Smooth muscle cell (in vitro differentiated cells): ENCODE measurements at regions not wholly inside any gene's neighbourhood (a gene's known extent, or its start where the extent isn't known, plus 50 kb on each side); places are given as distances from the start of the nearest gene placed in this dataset.
A peak's percentile ranks its signal among the peaks of the same experiment; 100 is the strongest.

Experiments used
- DNase-seq: peaks from one replicate; lab custom pipeline; 2025; ENCODE audit not compliant: unreplicated experiment; lab: John Stamatoyannopoulos, UW
- H2AFZ ChIP-seq: fragments of 200-600 bp; sonication (generic); 2 replicates; pipeline ENCODE4 v1.6.0; 2016; ENCODE audit warnings: antibody characterized with exemption, low read depth, mild to moderate bottlenecking
- H3F3A ChIP-seq: fragments of 200-600 bp; sonication (generic); 2 replicates; pipeline ENCODE4 v1.6.0; 2017; ENCODE audit warnings: antibody characterized with exemption, low read depth
- H3K27ac ChIP-seq: fragments of 200-600 bp; sonication (generic); 2 replicates; pipeline ENCODE4 v1.5.1; 2016; ENCODE audit warnings: low read depth, mild to moderate bottlenecking
- H3K27me3 ChIP-seq: fragments of 200-600 bp; sonication (generic); 2 replicates; pipeline ENCODE4 v1.6.1; 2016; ENCODE audit warnings: low read depth, mild to moderate bottlenecking
- H3K36me3 ChIP-seq: fragments of 200-600 bp; sonication (generic); 2 replicates; pipeline ENCODE4 v1.5.1; 2016; ENCODE audit warnings: low read depth
- H3K4me1 ChIP-seq: fragments of 200-600 bp; sonication (generic); 2 replicates; pipeline ENCODE4 v1.5.1; 2016; ENCODE audit warnings: low read depth
- H3K4me2 ChIP-seq: fragments of 200-600 bp; sonication (generic); 2 replicates; pipeline ENCODE4 v1.6.0; 2016; ENCODE audit warnings: mild to moderate bottlenecking
- H3K4me3 ChIP-seq: fragments of 200-600 bp; sonication (generic); 2 replicates; pipeline ENCODE4 v1.5.1; 2016; ENCODE audit warnings: mild to moderate bottlenecking
- H3K79me2 ChIP-seq: fragments of 200-600 bp; sonication (generic); 2 replicates; pipeline ENCODE4 v1.6.0; 2016; ENCODE audit warnings: low read depth, mild to moderate bottlenecking
- H3K9ac ChIP-seq: fragments of 200-600 bp; sonication (generic); 2 replicates; pipeline ENCODE4 v1.6.0; 2016; ENCODE audit warnings: low read depth
- H3K9me3 ChIP-seq: fragments of 200-600 bp; sonication (generic); replicated peaks from 2 replicates; pipeline ENCODE4 v1.5.1; 2016; ENCODE audit warnings: low read depth
- H4K20me1 ChIP-seq: fragments of 200-600 bp; sonication (generic); 2 replicates; pipeline ENCODE4 v1.6.0; 2016; ENCODE audit warnings: low read depth
- WGBS: methylation state at CpG from one replicate; pipeline ENCODE4 v1.1.7; 2016; ENCODE audit warnings: low lambda C conversion rate; 5-methylcytosine and 5-hydroxymethylcytosine counted together
- TF ChIP-seq, protein P1 (sequence below): fragments of 200-600 bp; sonication (generic); IDR thresholded peaks from 2 replicates; pipeline ENCODE4 v1.5.1; 2017; ENCODE audit warnings: borderline replicate concordance, mild to moderate bottlenecking, antibody characterized with exemption; ENCODE audit not compliant: insufficient read depth, poor library complexity, severe bottlenecking

DNA sequence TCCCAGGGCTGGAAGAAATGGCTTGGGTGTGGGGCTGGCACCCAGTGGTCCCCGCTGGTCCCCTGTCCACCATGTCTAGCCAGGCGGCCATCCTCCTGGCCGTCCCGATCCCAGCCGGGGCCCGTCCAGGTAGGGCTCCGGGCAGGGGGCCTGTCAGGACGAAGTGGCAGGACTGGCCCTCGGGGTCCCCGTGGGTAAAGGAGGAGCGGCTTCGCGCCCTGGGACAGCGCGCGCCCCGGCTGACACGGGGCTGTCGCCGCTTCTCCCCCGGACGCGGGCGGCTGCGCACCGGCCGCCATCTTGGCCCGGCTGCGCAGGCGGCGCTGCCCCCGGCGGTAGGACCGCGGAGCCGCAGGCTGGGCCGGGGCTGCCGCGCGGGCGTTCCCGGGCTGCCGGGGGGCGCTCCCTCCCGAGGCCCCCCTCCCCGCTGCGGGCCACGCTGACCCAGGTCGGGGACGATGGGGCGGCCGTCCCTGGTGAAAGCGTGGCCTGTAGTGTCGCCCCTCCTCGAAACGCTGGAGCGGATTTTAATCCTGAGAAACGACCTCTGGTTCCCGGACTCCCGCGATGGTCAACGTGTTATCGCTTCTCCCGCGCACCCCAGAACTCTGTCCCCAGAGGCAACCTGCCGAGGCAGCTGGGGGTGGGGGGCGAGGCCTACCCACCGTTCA is 60.4 kb upstream of the BCOR start:
- Histone ChIP-seq H3K27me3 (peaks cover 12% of the 10 kb centered on the region), H3K4me3 (peak overlapping the region; percentile 62), H3K27ac (no peak overlapping the region), H4K20me1 (no peaks in the 10 kb centered on the region), H2AFZ (peak overlapping the region; percentile 96), H3F3A (no peaks in the 10 kb centered on the region), H3K4me2 (peak overlapping the region; percentile 86), H3K79me2 (no peaks in the 10 kb centered on the region), H3K4me1 (peaks cover 18% of the 10 kb centered on the region), H3K9ac (peak overlapping the region; percentile 26), H3K36me3 (no peaks in the 10 kb centered on the region), H3K9me3 (no peaks in the 10 kb centered on the region)
- WGBS: 3% methylated on average over 38 of the region's 68 CpGs
- TF ChIP-seq, protein P1, sequence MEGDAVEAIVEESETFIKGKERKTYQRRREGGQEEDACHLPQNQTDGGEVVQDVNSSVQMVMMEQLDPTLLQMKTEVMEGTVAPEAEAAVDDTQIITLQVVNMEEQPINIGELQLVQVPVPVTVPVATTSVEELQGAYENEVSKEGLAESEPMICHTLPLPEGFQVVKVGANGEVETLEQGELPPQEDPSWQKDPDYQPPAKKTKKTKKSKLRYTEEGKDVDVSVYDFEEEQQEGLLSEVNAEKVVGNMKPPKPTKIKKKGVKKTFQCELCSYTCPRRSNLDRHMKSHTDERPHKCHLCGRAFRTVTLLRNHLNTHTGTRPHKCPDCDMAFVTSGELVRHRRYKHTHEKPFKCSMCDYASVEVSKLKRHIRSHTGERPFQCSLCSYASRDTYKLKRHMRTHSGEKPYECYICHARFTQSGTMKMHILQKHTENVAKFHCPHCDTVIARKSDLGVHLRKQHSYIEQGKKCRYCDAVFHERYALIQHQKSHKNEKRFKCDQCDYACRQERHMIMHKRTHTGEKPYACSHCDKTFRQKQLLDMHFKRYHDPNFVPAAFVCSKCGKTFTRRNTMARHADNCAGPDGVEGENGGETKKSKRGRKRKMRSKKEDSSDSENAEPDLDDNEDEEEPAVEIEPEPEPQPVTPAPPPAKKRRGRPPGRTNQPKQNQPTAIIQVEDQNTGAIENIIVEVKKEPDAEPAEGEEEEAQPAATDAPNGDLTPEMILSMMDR: peak; percentile 29
- DNase-seq: no peak

DNA sequence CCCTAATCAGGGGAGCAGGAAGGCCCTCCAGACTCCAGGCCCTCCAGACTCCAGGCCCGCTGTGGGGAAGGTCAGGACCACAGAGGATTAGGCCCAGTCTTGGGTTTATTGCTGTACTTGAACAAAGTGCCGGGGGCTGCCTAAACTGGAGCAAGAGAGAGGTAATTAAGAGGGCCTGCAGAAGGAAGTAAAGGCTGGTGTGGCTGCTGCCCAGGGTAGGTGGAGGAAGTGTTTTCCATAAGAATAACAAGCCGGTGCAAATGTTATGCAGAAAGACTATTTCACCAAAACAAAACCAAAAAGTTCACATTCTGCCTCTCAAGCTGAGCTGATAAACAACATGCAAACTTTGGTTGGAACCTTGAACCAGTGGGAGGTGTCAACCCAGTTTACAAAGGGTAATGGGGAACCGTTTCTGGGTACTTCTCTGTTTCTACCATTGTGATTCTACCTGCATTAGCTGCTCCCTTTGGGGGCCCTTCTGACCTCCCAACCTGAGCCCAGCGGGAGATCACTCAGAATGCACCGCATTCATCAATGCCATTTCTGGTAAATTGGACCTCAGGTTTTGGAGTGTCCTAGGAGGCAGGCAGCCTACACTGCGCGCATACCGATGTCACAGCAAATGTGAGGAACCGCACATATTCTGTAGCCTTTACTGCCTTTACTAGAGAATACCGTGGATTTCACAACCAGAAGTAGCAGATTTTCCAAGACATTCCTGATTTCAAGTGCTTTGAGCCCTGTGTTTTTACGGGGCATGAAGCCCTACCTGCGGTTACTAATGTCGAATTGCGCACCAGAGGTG is 59.7 kb upstream of the BCOR start:
- Histone ChIP-seq H4K20me1 (no peaks in the 10 kb centered on the region), H2AFZ (peak overlapping the region; percentile 91), H3K4me3 (peak overlapping the region; percentile 62), H3K36me3 (no peaks in the 10 kb centered on the region), H3K4me1 (peaks cover 25% of the 10 kb centered on the region), H3K9ac (peak overlapping the region; percentile 11), H3K79me2 (no peaks in the 10 kb centered on the region), H3K27ac (no peak overlapping the region), H3K27me3 (peaks cover 14% of the 10 kb centered on the region), H3K4me2 (peak overlapping the region; percentile 86), H3F3A (no peaks in the 10 kb centered on the region), H3K9me3 (no peaks in the 10 kb centered on the region)
- TF ChIP-seq, protein P1: no peak
- WGBS: 38% methylated on average over 15 of the region's 15 CpGs
- DNase-seq: no peak

DNA sequence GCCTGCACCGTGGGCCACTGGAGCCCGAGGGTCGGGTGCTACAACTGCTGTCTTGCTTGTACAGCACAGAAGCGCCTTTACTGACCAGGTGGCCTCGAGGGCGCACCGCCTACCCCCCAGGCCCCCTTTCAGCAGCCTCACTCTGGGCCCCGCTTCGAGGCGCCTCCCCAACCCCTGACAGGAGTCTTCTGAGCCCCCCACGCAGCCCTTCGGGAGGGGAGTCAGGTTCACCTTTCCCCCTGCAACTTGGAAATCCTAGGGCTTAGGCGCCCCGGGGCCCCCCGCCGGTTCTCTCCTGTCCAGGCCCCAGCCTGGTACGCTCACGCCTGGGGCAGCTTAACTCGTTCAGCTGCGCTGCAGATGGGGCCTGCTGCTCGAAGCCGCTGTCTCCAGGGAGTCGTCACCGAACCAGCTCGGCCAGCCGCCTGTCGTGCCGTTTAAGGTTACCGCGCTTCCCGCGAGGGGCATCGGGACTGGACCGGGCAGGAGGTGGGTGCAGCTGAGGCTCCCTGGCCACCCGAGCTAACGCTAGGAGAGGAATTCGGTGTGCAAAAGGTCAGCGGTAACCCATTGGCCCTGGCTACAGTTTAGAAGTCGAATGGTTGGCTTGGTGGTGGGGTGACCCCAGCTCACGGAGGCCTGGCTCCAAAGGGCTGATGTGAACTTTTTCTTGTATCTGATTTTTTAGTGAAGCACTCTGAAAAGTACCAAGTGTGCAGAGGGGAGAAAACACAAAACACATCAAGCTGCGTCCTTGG is 58.9 kb upstream of the BCOR start:
- no peaks in the 10 kb centered on the region for H4K20me1 ChIP-seq
- 49% methylated on average over 33 of the region's 41 CpGs for WGBS
- H2AFZ ChIP-seq: no peak overlapping the region
- no peaks in the 10 kb centered on the region for H3F3A ChIP-seq
- H3K27ac ChIP-seq: no peak overlapping the region
- no peak overlapping the region for H3K4me2 ChIP-seq
- TF ChIP-seq, protein P1: no peak
- H3K4me3 ChIP-seq: no peak overlapping the region
- H3K79me2 ChIP-seq: no peaks in the 10 kb centered on the region
- H3K27me3 ChIP-seq: peaks cover 21% of the 10 kb centered on the region
- no peak overlapping the region for H3K9ac ChIP-seq
- peaks cover 32% of the 10 kb centered on the region for H3K4me1 ChIP-seq
- H3K9me3 ChIP-seq: no peaks in the 10 kb centered on the region
- DNase-seq: no peak
- no peaks in the 10 kb centered on the region for H3K36me3 ChIP-seq
